K562 (cell line): ENCODE measurements at regions not wholly inside any gene's neighbourhood (a gene's known extent, or its start where the extent isn't known, plus 50 kb on each side); places are given as distances from the start of the nearest gene placed in this dataset.

Source experiments
- ATAC-seq: fragments of 200-7000 bp; cut with Tn5 transposase; 3 replicates; pipeline ENCODE4 v1.9.1; 2020; ENCODE audit warnings: moderate library complexity
- BruUV-seq: library from RNA; stranded (reverse); fragments of 400-500 nt; replicated peaks from 2 replicates; lab custom pipeline; 2021; lab: Mats Ljungman, UMichigan
- CTCF ChIA-PET: fragments of 300-600 bp; formaldehyde crosslinking; extraction: SDS; loops from one replicate; lab custom pipeline; 2021; ENCODE audit warnings: low intra/inter-chr PET ratio; lab: Yijun Ruan, JAX
- POLR2A ChIA-PET: fragments of 300-600, 350-650 bp; sonication (Branson Sonifier 250); formaldehyde crosslinking; extraction: SDS; loops from one replicate; lab custom pipeline; 2021; ENCODE audit warnings: antibody characterized with exemption, inconsistent platforms; lab: Yijun Ruan, JAX
- DNase-seq, 4 experiments: peaks; one replicate each; pipeline versions ENCODE4 v3.0.0 to v3.0.0-alpha.2; 2011 to 2018; ENCODE audit warnings: low spot score in 3 of 4, mixed read lengths in 3 of 4; ENCODE audit errors: extremely low read depth in 1 of 4
- FAIRE-seq: peaks from 2 replicates; lab custom pipeline; 2011; peaks lifted over from hg19 to GRCh38; lab: Jason Lieb, UNC
- H2AFZ ChIP-seq: 2 replicates; pipeline ENCODE4 v1.6.0; 2011; ENCODE audit warnings: low read depth, low read length, control low read depth, inconsistent platforms
- H3K27ac ChIP-seq: fragments of 200-600 bp; 3 replicates; pipeline ENCODE4 v1.8.0; 2011; ENCODE audit warnings: low read depth, mild to moderate bottlenecking, control low read depth, inconsistent platforms, low read length, moderate library complexity, mixed read lengths; ENCODE audit errors: extremely low read depth
- H3K27me3 ChIP-seq, 2 experiments: fragments of 300-600 bp in 1 of 2; 2 replicates in 1 of 2; 3 replicates in 1 of 2; pipeline versions ENCODE4 v1.6.0 to v1.8.0; 2011; ENCODE audit warnings: inconsistent platforms in 2 of 2, low read length in 2 of 2, mild to moderate bottlenecking in 1 of 2, mixed read lengths in 1 of 2, moderate library complexity in 1 of 2; ENCODE audit not compliant: control insufficient read depth in 2 of 2, insufficient read depth in 2 of 2
- H3K36me3 ChIP-seq: fragments of 300-600 bp; 3 replicates; pipeline ENCODE4 v1.8.0; 2011; ENCODE audit warnings: mild to moderate bottlenecking, low read length, inconsistent platforms; ENCODE audit not compliant: control insufficient read depth, insufficient read depth
- H3K4me1 ChIP-seq, 2 experiments: fragments of 200-600 bp in 1 of 2; replicated peaks in 1 of 2; 2 replicates in 1 of 2; 3 replicates in 1 of 2; pipeline versions ENCODE4 v1.5.1 to v1.8.0; 2011; ENCODE audit warnings: inconsistent platforms in 2 of 2, low read length in 2 of 2, mild to moderate bottlenecking in 1 of 2, mixed read lengths in 1 of 2, moderate library complexity in 1 of 2; ENCODE audit not compliant: control insufficient read depth in 2 of 2, insufficient read depth in 2 of 2
- H3K4me2 ChIP-seq: 2 replicates; pipeline ENCODE4 v1.6.1; 2011; ENCODE audit warnings: low read length, control low read depth, inconsistent platforms, mixed read lengths; ENCODE audit not compliant: insufficient read depth
- H3K4me3 ChIP-seq: fragments of 200-600 bp; sonication (generic), shearing (Covaris generic); 2 replicates; pipeline ENCODE4 v1.5.1; 2016; ENCODE audit warnings: control low read depth, inconsistent platforms
- H3K79me2 ChIP-seq: fragments of 200-600 bp; 3 replicates; pipeline ENCODE4 v1.8.0; 2011; ENCODE audit warnings: low read length, inconsistent platforms; ENCODE audit not compliant: control insufficient read depth, insufficient read depth
- H3K9ac ChIP-seq, 2 experiments: 2 replicates each; pipeline versions ENCODE4 v1.6.0 to v1.6.1; 2011; ENCODE audit warnings: low read depth in 2 of 2, low read length in 2 of 2, control low read depth in 1 of 2, inconsistent platforms in 1 of 2, mild to moderate bottlenecking in 1 of 2, mixed read lengths in 1 of 2; ENCODE audit not compliant: insufficient read depth in 1 of 2
- H3K9me1 ChIP-seq: one replicate; pipeline ENCODE4 v1.6.0; 2011; ENCODE audit warnings: inconsistent platforms, mild to moderate bottlenecking, low read length, moderate library complexity; ENCODE audit not compliant: control insufficient read depth, insufficient read depth
- H3K9me3 ChIP-seq: replicated peaks from 2 replicates; pipeline ENCODE4 v1.5.1; 2011; ENCODE audit warnings: low read depth, low read length, inconsistent platforms; ENCODE audit not compliant: control insufficient read depth, insufficient read depth
- H4K20me1 ChIP-seq: replicated peaks from 2 replicates; pipeline ENCODE4 v1.6.1; 2011; ENCODE audit warnings: low read length, inconsistent platforms, mixed read lengths; ENCODE audit not compliant: control insufficient read depth, insufficient read depth
- HNRNPH1 ChIP-seq: fragments of 200-400 bp; formaldehyde crosslinking; optimal IDR thresholded peaks from 2 replicates; pipeline ENCODE3; 2017; ENCODE audit warnings: low read depth, mild to moderate bottlenecking, low read length, moderate library complexity
- MLX ChIP-seq, 2 experiments: fragments of 450-650 bp in 1 of 2; sonication (generic) in 1 of 2; formaldehyde crosslinking; conservative IDR thresholded peaks; 2 replicates each; pipeline versions ENCODE4 v1.4.0 to v1.8.1; 2020 to 2022; ENCODE audit warnings: mild to moderate bottlenecking in 1 of 2, missing genetic modification reagents in 1 of 2
- MTF1 ChIP-seq: fragments of 250-450 bp; sonication (Bioruptor Pico); IDR thresholded peaks from 2 replicates; pipeline ENCODE4 v1.9.0; 2021; ENCODE audit warnings: moderate library complexity, mild to moderate bottlenecking, inconsistent platforms, borderline replicate concordance
- ZBTB1 ChIP-seq: sonication (generic); formaldehyde crosslinking; IDR thresholded peaks from 2 replicates; pipeline ENCODE4 v1.8.1; 2023; ENCODE audit warnings: missing genetic modification reagents, low read depth, mild to moderate bottlenecking, borderline replicate concordance
- ZNF224 ChIP-seq: sonication (generic); formaldehyde crosslinking; IDR thresholded peaks from 2 replicates; pipeline ENCODE4 v1.8.0; 2022; ENCODE audit warnings: mild to moderate bottlenecking, missing genetic modification reagents
- ZNF3 ChIP-seq: fragments of 250-450 bp; sonication (Bioruptor Pico); IDR thresholded peaks from 2 replicates; pipeline ENCODE4 v1.5.0; 2021; ENCODE audit warnings: mild to moderate bottlenecking, moderate library complexity
- WGBS: fragments of 100-300 bp; shearing (Covaris generic); methylation state at CpG from one replicate; pipeline ENCODE4 v1.1.6; 2016; ENCODE audit warnings: low coverage, mixed read lengths; ENCODE audit not compliant: insufficient coverage; ENCODE audit errors: missing lambda C conversion rate; 5-methylcytosine and 5-hydroxymethylcytosine counted together
- in situ Hi-C: fragments of 300-500 bp; cut with MboI; formaldehyde crosslinking; loops from 4 replicates; pipeline ENCODE4 v1.15.0; 2018; ENCODE audit warnings: inconsistent platforms, mixed read lengths
- intact Hi-C: fragments of 100-400 bp; cut with micrococcal nuclease; formaldehyde crosslinking; loops from 2 replicates; pipeline ENCODE4 v1.14.2; 2022

GRCh38 chr20:10735195-10735949 lies 61.6 kb upstream of the JAG1 start:
- no peak overlapping the region for H2AFZ ChIP-seq
- H3K9me3 ChIP-seq, result no peaks in the 10 kb centered on the region
- H3K4me1 ChIP-seq, result no peaks in the 10 kb centered on the region
- no peaks in the 10 kb centered on the region for H3K36me3 ChIP-seq
- no TSS peak for BruUV-seq
- no peak overlapping the region for H3K9ac ChIP-seq
- no peak overlapping the region for H3K4me3 ChIP-seq
- POLR2A ChIA-PET, result no interaction called here
- in situ Hi-C loops, result no loop called here
- intact Hi-C loops, result no loop called here
- CTCF ChIA-PET, result no interaction called here
- DNase-seq (no peak), ATAC-seq (no peak), FAIRE-seq (no peak)
- H3K9me1 ChIP-seq, result no peaks in the 10 kb centered on the region
- no peaks in the 10 kb centered on the region for H3K27me3 ChIP-seq
- TF ChIP-seq MLX (CRISPR knock-in tag; conservative IDR thresholded peaks at IDR 0.05) (no peak), ZNF224 (CRISPR knock-in tag) (no peak), MTF1 (CRISPR knock-in tag) (no peak), ZNF3 (CRISPR knock-in tag) (no peak), ZBTB1 (CRISPR knock-in tag) (no peak), HNRNPH1 (no peak)
- H3K79me2 ChIP-seq, result no peaks in the 10 kb centered on the region
- 2% methylated on average over 13 of the region's 14 CpGs for WGBS
- H3K4me2 ChIP-seq, result no peak overlapping the region
- H4K20me1 ChIP-seq, result no peaks in the 10 kb centered on the region
- H3K27ac ChIP-seq, result no peak overlapping the region
